Rectal smooth muscle tissue (tissue), 1 donor: ENCODE measurements at regions not wholly inside any gene's neighbourhood (a gene's known extent, or its start where the extent isn't known, plus 50 kb on each side); places are given as distances from the start of the nearest gene placed in this dataset.
"Not testable (repeated sequence)": the region's sequence is repeated elsewhere in the genome, so short reads cannot be mapped to it uniquely, and the experiment has no call there.

Experiments used
- H3K27ac ChIP-seq: one replicate; pipeline ENCODE4 v1.7.0; 2013; ENCODE audit warnings: low read depth, low read length, inconsistent platforms
- H3K27me3 ChIP-seq: one replicate; pipeline ENCODE4 v1.7.0; 2013; ENCODE audit warnings: low read length; ENCODE audit not compliant: control insufficient read depth, insufficient read depth
- H3K36me3 ChIP-seq: one replicate; pipeline ENCODE4 v1.7.0; 2013; ENCODE audit warnings: low read length; ENCODE audit not compliant: control insufficient read depth, insufficient read depth
- H3K4me1 ChIP-seq: one replicate; pipeline ENCODE4 v1.7.0; 2013; ENCODE audit warnings: low read length; ENCODE audit not compliant: control insufficient read depth, insufficient read depth
- H3K4me3 ChIP-seq: one replicate; pipeline ENCODE4 v1.7.0; 2013; ENCODE audit warnings: low read length
- H3K9ac ChIP-seq: one replicate; pipeline ENCODE4 v1.7.0; 2013; ENCODE audit warnings: low read length

DNA sequence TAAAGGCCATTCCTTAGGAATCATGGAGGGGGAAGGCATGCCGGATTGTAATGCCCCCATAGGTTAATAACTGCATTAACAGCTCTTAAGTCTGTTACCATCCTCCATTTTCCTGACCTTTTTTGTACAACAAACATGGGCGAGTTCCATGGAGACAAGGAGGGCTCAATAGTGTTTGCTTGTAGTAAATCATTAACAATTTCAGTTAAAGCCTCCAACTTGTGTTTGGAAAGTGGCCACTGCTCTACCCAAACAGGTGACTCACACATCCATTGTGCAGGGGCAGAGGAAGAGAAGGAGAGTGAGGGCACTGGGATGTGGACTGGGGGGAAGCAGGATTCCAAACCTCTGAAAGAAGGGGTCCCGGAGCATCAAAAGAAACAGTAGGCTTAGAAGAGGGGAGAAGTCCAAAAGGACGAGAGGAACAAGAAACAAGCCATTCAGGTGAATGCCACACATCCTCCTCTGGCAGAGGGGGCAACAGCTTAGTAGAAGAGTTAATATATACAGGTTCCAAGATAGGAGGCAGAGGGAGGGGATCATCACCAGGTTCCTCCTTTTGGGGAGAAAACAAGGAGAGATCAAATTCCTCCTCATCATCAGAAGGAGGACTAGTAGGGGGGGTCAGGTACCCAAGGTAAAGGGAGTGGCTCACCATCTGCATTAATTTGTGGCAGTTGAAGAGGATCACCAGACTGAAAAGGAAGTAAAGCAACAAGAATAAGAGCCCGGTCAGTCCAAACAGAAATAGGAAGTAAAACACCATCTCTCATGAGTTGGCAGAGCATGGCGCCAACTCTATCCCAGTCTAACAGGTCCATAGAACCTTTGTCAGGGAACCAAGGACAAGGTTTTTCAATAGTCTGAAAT is 189.4 kb upstream of the RAI14 start:
- not testable (repeated sequence) for H3K4me3 ChIP-seq, H3K9ac ChIP-seq, H3K4me1 ChIP-seq, H3K27me3 ChIP-seq, H3K27ac ChIP-seq, H3K36me3 ChIP-seq

DNA sequence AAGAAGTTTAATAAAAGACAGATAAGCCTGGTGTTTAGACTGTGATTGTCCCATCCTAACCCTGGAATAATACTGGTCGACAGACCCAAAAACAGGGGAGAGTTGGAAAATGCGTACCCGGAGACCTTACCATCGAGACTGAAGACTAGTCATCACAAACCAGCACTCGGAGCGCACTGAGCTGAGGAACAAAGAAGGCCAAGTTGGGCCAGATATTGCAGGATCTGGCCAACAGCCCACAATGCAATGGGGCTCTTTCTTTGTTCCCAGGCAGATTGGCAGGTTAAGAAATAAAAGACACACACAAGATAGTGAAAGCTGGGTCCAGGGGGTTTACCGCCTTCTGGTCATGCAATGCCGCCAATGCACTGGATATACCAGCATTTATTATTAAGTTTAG is 188.7 kb upstream of the RAI14 start:
- H3K36me3 ChIP-seq = no peaks in the 10 kb centered on the region
- H3K4me3 ChIP-seq = no peak overlapping the region
- no peak overlapping the region for H3K27ac ChIP-seq
- no peaks in the 10 kb centered on the region for H3K27me3 ChIP-seq
- H3K9ac ChIP-seq = no peak overlapping the region
- H3K4me1 ChIP-seq = no peaks in the 10 kb centered on the region

DNA sequence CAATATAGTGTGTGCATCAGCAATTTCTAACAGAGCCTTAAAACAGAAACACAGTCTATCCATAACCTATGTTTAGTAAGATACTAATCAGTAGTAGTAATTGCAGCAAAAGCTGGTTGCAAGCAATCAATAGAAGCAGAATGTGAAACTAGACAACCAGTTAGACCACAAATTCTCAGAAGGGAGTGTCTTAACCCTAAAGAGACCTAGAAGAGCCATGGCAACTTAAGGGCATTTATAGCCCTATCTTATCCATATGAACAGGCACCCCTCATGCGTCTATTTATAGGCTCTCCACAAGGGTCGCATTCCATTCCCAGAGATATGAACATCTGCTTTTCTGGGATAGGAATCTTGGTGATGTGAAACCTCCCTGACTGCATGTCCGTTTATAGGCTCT is 188.1 kb upstream of the RAI14 start:
- not testable (repeated sequence) for H3K36me3 ChIP-seq, H3K9ac ChIP-seq, H3K27me3 ChIP-seq, H3K27ac ChIP-seq, H3K4me3 ChIP-seq, H3K4me1 ChIP-seq

DNA sequence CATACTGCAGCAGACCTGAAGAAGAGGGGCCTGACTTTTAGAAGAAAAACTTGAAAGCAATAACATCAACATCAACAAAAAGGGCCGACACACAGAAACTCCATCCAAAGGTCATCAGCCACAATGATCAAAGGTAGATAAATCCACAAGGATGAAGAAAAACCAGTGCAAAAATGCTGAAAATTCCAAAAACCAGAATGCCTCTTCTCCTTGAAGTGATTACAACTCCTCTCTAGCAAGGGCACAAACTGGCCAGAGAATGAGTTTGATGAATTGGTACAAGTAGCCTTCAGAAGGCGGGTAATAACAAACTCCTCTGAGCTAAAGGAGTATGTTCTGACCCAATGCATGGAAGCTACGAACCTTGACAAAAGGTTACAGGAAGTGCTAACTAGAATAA is 186.2 kb upstream of the RAI14 start:
- Histone ChIP-seq H3K36me3 (no peaks in the 10 kb centered on the region), H3K9ac (no peak overlapping the region), H3K27me3 (no peaks in the 10 kb centered on the region), H3K4me1 (no peaks in the 10 kb centered on the region), H3K4me3 (no peak overlapping the region), H3K27ac (no peak overlapping the region)

DNA sequence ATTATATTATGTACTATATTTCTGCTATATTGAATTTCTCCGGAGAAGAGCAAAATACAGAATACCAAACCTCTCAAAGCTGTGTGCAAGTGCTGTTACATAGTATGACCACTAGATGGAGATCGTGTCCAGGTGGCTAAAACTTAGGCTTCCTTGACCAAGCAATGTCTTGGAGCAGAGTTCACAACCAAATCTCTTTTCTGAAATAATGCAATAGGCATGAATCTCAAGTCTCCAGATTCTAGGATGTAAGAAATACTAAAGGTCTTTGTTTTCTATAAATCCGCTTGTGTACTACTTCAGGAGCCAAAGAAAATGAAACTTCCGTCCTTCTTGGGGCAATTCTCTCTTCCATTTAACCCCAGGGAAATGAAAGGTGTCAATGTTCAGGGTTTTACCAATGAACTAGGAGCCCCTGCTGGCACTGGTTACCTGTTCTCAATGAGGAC is 181.5 kb upstream of the RAI14 start:
- no peaks in the 10 kb centered on the region for H3K27me3 ChIP-seq
- no peak overlapping the region for H3K9ac ChIP-seq
- H3K4me3 ChIP-seq = no peak overlapping the region
- no peaks in the 10 kb centered on the region for H3K4me1 ChIP-seq
- H3K36me3 ChIP-seq = no peaks in the 10 kb centered on the region
- H3K27ac ChIP-seq = no peak overlapping the region

DNA sequence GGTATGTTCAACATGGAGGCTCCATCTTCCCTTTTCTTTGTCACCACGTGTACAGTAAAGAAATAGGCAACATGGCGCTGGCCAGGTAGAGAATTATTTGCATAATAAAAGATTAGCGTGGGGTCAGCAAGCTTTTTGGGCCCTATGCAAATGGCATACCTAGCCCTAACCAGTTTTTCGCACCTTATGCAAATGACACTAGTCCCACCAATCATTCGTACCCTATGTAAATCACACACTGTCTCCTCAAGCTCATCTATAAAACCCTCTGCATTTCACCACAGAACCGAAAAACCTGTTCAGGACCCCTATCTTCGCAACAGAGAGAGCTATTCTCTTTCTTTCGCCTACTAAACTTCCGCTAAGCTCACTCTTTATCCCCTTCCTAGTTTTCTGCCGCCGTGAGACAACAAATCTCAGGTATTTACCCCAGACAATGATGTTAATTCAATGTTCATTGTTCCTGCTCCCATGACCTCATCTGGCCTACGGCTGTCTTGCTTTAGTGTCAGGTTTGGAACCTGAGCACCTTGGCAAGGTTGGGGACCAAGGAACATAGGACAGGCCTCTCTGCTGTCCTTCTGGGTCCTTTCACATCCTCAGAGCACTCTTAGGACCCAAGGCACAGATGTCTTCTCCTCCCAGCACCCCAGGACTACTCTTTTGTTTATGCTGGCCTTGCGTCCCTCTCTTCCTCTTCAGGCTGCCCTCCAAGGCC is 180.7 kb upstream of the RAI14 start:
- H3K27me3 ChIP-seq = no peaks in the 10 kb centered on the region
- H3K27ac ChIP-seq = no peak overlapping the region
- no peaks in the 10 kb centered on the region for H3K4me1 ChIP-seq
- H3K4me3 ChIP-seq = no peak overlapping the region
- H3K9ac ChIP-seq = no peak overlapping the region
- no peaks in the 10 kb centered on the region for H3K36me3 ChIP-seq

DNA sequence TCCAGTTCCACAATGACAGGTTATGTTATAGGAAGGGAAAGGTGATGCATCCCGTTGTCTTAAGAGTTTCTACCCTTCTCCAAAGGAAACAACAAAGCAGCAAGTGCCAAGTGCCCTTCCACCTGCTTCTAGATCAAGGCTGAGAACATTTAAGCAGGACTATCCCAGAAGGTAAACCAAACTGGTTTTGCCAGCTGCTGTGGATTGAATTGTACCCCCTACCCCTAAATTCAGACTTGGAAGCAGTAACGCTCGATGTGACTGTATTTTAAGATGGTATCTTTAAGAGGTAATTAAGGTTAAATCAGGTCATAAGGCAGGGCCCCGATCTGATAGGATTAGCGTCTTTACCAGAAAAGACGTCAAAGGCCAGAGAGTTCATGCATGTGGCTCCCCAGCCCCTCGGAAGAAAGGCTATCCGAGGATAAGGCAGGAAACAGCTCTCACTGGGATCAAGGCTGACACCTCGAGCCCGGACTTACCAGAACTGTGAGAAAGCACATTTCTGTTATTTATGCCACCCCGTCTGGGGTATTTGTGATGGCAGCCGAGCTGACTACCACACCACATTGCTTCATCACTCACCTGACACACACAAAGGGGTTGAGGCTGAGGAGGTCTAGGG is 179.1 kb upstream of the RAI14 start:
- no peaks in the 10 kb centered on the region for H3K36me3 ChIP-seq
- no peak overlapping the region for H3K27ac ChIP-seq
- H3K9ac ChIP-seq = no peak overlapping the region
- no peaks in the 10 kb centered on the region for H3K27me3 ChIP-seq
- H3K4me1 ChIP-seq = no peaks in the 10 kb centered on the region
- no peak overlapping the region for H3K4me3 ChIP-seq

DNA sequence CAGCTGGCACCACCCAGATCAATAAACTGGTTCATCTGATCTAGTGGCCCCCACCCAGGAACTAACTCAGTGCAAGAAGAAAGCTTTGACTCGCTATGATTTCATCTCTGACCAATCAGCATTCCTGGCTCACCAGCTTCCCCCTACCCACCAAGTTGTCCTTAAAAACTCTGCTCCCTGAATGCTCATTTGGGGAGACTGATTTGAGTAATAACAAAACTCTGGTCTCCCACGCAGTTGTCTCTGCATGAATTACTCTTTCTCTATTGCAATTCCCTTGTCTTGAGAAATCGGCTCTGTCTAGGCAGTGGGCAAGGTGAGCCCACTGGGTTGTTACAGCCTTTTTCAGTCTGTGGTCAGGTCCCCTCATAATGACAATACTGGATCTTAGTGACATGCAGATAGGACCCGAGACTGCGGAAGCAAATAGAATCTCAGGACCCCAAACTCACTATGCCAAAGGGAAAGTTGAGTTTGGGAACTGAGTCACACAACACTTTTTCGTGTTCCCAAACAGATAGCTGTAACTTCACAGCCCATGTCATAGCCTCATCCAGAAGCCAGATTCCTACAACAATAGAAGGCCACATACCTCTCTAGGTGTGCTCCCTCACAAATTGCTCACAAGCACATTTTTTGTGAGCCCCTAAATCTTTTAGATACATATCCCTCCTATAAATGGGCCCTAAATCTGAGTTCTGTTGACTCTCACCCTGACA is 175.2 kb upstream of the RAI14 start:
- Histone ChIP-seq H3K4me3 (no peak overlapping the region), H3K9ac (no peak overlapping the region), H3K27me3 (no peaks in the 10 kb centered on the region), H3K27ac (no peak overlapping the region), H3K4me1 (no peaks in the 10 kb centered on the region), H3K36me3 (no peaks in the 10 kb centered on the region)

DNA sequence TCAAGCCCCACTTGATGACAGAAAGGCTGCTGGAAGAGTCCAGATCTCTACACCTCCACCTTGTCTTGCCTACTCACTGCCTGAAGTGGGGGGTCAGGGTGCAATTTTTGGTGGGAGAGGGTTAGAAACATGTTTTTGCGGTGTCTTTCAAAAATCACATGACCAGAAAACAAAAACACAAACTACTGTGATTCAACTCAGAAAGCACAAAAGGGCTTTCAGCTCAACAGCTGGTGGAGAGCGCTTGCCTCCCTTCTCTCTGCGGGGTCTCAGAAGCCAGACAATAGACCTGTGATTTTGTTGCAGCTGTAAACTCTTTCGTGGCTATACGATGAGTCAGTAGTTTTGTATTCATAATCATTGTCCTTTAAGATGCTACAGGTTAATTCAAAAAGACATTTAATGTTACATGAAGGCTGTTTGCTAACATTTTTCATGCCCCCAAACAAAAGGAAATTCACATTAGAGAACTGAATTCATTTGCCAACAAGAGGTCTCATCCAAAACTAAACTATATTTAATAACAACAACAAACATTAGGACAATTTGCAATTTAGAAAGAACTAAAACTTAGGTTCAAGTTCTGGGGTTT is 172.6 kb upstream of the RAI14 start:
- H3K4me3 ChIP-seq = no peak overlapping the region
- H3K36me3 ChIP-seq = no peaks in the 10 kb centered on the region
- peaks cover 11% of the 10 kb centered on the region for H3K4me1 ChIP-seq
- no peak overlapping the region for H3K9ac ChIP-seq
- no peak overlapping the region for H3K27ac ChIP-seq
- H3K27me3 ChIP-seq = no peaks in the 10 kb centered on the region

DNA sequence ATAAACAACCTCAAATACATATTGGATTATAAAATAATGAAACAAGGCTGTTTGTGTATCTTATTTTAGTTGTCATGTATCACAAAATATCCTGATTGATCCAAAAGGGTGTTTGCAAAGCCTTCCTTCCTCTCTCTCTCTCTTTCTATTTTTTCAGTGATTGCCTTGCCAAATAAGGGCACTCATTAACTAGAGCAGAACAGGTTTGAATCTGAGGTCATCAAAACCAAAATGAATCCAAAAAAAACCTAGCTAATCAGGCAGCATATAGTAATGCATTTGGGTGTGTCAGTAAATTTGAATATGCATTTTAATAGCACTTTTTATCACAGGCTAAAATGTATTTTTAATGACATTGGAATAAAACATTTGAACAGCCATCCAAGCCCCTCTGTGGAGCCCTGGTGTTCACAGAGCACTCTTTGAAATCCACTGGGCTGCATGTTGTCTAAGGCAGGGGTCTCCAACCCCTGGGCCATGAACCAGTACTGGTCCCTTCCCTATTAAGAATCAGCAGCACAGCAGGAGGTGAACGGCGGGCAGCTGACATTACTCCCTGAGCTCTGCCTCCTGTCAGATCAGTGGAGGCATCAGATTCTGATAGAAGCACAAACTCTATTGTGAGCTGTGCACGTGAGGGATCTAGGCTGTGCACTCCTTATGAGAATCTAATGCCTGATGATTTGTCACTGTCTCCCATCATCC is 171.8 kb upstream of the RAI14 start:
- Histone ChIP-seq H3K27me3 (no peaks in the 10 kb centered on the region), H3K27ac (no peak overlapping the region), H3K36me3 (no peaks in the 10 kb centered on the region), H3K4me1 (peaks cover 11% of the 10 kb centered on the region), H3K9ac (no peak overlapping the region), H3K4me3 (no peak overlapping the region)

DNA sequence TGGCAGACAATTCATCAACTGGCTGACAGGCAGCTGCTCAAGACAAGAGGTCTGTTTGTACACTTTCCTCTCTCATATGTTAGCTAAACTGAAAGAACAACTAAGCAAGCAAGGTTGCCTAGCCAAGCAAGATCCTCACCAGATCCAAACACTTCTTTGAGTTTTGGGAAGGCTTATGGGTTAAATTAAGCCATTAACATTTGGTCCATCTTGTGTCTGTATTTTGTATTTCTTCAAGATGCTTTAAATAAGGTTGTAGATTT is 170.4 kb upstream of the RAI14 start:
- Histone ChIP-seq H3K4me3 (no peak overlapping the region), H3K9ac (no peak overlapping the region), H3K27ac (no peak overlapping the region), H3K27me3 (no peaks in the 10 kb centered on the region), H3K36me3 (no peaks in the 10 kb centered on the region), H3K4me1 (peaks cover 11% of the 10 kb centered on the region)
